MCF 10A (cell line): ENCODE measurements at regions not wholly inside any gene's neighbourhood (a gene's known extent, or its start where the extent isn't known, plus 50 kb on each side); places are given as distances from the start of the nearest gene placed in this dataset.

Experiments
- BruUV-seq: library from RNA; stranded (reverse); fragments of 400-500 nt; replicated peaks from 2 replicates; lab custom pipeline; 2021; lab: Mats Ljungman, UMichigan
- CTCF ChIA-PET: fragments of 300-600 bp; sonication (Branson Sonifier 250); formaldehyde crosslinking; extraction: SDS; loops from one replicate; lab custom pipeline; 2021; ENCODE audit warnings: antibody characterized with exemption, inconsistent platforms; lab: Yijun Ruan, JAX
- POLR2A ChIA-PET: fragments of 300-600, 350-650 bp; sonication (Branson Sonifier 250); formaldehyde crosslinking; extraction: SDS; loops from one replicate; lab custom pipeline; 2020; ENCODE audit warnings: antibody characterized with exemption, inconsistent platforms; lab: Yijun Ruan, JAX
- DNase-seq: peaks from one replicate; pipeline ENCODE4 v3.0.0-alpha.2; 2018; ENCODE audit not compliant: unreplicated experiment
- H3K27ac Mint-ChIP-seq: one replicate; pipeline ENCODE4 v1.8.0; 2022; ENCODE audit warnings: mild to moderate bottlenecking, low read depth, mixed read lengths; ENCODE audit not compliant: unreplicated experiment
- H3K27me3 Mint-ChIP-seq: one replicate; pipeline ENCODE4 v1.8.0; 2022; ENCODE audit warnings: mixed read lengths; ENCODE audit not compliant: insufficient read depth, unreplicated experiment
- H3K36me3 Mint-ChIP-seq: one replicate; pipeline ENCODE4 v1.8.0; 2022; ENCODE audit warnings: mild to moderate bottlenecking, moderate library complexity, mixed read lengths; ENCODE audit not compliant: insufficient read depth, unreplicated experiment
- H3K4me1 Mint-ChIP-seq: one replicate; pipeline ENCODE4 v1.8.0; 2022; ENCODE audit warnings: mixed read lengths; ENCODE audit not compliant: insufficient read depth, unreplicated experiment
- H3K4me3 Mint-ChIP-seq: one replicate; pipeline ENCODE4 v1.8.0; 2022; ENCODE audit warnings: mild to moderate bottlenecking, moderate library complexity, mixed read lengths; ENCODE audit not compliant: unreplicated experiment
- H3K9me3 Mint-ChIP-seq: one replicate; pipeline ENCODE4 v1.8.0; 2022; ENCODE audit warnings: mixed read lengths; ENCODE audit not compliant: unreplicated experiment
- intact Hi-C: fragments of 100-400 bp; cut with micrococcal nuclease; formaldehyde crosslinking; loops from 2 replicates; pipeline ENCODE4 v1.14.1; 2022
- TF ChIP-seq, protein P1 (sequence below): fragments of 200-600 bp; IDR thresholded peaks from one replicate; pipeline ENCODE4 v1.8.0; 2022; ENCODE audit warnings: antibody characterized with exemption, mild to moderate bottlenecking; ENCODE audit not compliant: unreplicated experiment

DNA sequence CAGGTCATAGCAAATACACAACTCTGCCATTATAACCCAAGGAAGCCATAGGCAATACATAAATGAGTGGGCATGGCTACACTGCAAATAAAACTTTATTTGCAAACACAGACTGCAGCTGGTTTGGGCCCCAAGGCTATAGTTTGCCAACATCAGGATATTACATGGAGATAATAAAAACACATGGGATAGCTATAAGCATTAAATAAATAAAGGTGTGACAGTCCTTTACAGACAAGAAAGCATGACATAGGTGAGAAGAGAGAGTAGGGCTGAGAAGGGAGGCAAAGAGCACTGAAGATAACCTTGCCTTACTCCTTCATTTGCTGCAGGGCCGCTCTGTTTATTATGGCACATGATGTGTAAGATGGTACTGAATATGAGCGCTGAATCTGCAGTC is 135.1 kb upstream of the GHITM start:
- H3K9me3 Mint-ChIP-seq: no peaks in the 10 kb centered on the region
- H3K4me3 Mint-ChIP-seq: no peak overlapping the region
- POLR2A ChIA-PET: no interaction called here
- CTCF ChIA-PET: interaction anchor here (0.6 to 0.7 kb wide), 3 partner anchors 12 to 16 kb away, joined by 3 to 4 read pairs (median 3); no protein-coding TSS in a partner anchor
- H3K4me1 Mint-ChIP-seq: peaks cover 8% of the 10 kb centered on the region
- DNase-seq: no peak
- H3K27me3 Mint-ChIP-seq: no peaks in the 10 kb centered on the region
- TF ChIP-seq, protein P1, sequence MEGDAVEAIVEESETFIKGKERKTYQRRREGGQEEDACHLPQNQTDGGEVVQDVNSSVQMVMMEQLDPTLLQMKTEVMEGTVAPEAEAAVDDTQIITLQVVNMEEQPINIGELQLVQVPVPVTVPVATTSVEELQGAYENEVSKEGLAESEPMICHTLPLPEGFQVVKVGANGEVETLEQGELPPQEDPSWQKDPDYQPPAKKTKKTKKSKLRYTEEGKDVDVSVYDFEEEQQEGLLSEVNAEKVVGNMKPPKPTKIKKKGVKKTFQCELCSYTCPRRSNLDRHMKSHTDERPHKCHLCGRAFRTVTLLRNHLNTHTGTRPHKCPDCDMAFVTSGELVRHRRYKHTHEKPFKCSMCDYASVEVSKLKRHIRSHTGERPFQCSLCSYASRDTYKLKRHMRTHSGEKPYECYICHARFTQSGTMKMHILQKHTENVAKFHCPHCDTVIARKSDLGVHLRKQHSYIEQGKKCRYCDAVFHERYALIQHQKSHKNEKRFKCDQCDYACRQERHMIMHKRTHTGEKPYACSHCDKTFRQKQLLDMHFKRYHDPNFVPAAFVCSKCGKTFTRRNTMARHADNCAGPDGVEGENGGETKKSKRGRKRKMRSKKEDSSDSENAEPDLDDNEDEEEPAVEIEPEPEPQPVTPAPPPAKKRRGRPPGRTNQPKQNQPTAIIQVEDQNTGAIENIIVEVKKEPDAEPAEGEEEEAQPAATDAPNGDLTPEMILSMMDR: no peak
- no TSS peak for BruUV-seq
- intact Hi-C loops: no loop called here
- H3K27ac Mint-ChIP-seq: no peak overlapping the region
- H3K36me3 Mint-ChIP-seq: no peaks in the 10 kb centered on the region

DNA sequence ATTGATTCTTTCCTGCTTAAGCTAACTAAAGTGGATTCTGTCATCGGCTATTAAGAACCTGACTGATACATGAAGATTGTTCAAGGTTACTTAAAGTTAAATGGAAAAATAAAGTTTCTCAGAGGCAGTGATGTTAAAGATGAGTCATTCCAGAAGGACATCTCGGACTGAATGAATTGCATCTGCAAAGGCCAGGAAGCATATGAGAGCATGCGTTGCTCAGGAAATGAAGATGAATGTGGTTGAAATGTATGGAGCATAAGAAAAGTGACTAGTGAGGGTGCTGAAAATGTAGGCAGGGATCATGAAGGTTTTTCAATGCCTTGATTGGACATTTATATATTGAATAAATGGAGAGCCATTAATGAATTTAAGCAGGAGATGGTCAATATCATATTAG is 133.9 kb upstream of the GHITM start:
- intact Hi-C loops: no loop called here
- Mint-ChIP-seq H3K27ac (no peak overlapping the region), H3K4me1 (peaks cover 8% of the 10 kb centered on the region), H3K36me3 (no peaks in the 10 kb centered on the region), H3K9me3 (no peaks in the 10 kb centered on the region), H3K4me3 (no peak overlapping the region), H3K27me3 (no peaks in the 10 kb centered on the region)
- no TSS peak for BruUV-seq
- DNase-seq: no peak
- ChIA-PET POLR2A (no interaction called here), CTCF (no interaction called here)
- TF ChIP-seq, protein P1: no peak

DNA sequence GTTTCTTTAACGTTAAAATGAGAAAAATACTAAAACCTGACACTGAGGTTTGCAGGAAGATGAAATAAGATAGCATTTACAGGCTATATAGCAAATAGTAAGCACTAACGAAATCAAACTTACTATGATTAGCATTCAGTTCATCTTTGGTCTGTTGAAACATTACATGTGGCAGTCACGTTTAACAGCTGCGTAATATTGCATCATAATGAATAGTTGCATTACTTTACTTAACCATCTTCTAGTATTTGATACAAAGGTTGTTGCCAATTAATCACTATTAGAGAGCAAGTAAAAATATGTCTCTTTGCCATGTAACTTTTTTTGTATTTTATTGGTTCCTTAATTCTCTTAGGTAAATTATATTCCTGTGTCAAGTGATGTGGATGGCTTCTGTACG is 131.8 kb upstream of the GHITM start:
- no peaks in the 10 kb centered on the region for H3K27me3 Mint-ChIP-seq
- H3K27ac Mint-ChIP-seq: no peak overlapping the region
- H3K4me3 Mint-ChIP-seq: no peak overlapping the region
- peak; percentile 7 for DNase-seq
- intact Hi-C loops: no loop called here
- H3K36me3 Mint-ChIP-seq: no peaks in the 10 kb centered on the region
- ChIA-PET CTCF (interaction anchor here (0.5 to 1.3 kb wide), 5 partner anchors 13 to 594 kb away, joined by 3 to 5 read pairs (median 4); no protein-coding TSS in a partner anchor), POLR2A (no interaction called here)
- TF ChIP-seq, protein P1: no peak
- no TSS peak for BruUV-seq
- H3K4me1 Mint-ChIP-seq: peaks cover 8% of the 10 kb centered on the region
- no peaks in the 10 kb centered on the region for H3K9me3 Mint-ChIP-seq

DNA sequence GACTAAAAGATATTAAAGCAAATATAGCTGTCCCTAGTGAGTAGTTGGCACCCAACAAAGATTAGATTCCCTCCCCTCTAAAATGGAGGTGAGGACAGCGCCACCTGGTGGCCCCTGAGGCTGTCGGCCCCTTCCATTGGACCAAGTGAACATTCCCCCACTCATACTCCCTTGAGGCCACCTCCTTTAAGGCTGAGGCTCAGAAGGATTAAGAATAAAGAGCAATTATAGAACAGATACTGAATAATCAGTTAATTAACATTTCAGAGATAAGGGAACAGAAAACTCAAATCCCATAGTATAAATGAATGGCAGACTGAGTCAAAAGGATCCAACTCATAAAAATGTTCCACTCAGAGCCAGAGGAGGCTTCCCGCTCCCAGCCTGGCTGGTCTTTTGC is 130.4 kb upstream of the GHITM start:
- BruUV-seq: no TSS peak
- TF ChIP-seq, protein P1: peak; percentile 51
- Mint-ChIP-seq H3K27ac (no peak overlapping the region), H3K4me1 (peaks cover 8% of the 10 kb centered on the region), H3K27me3 (no peaks in the 10 kb centered on the region), H3K4me3 (no peak overlapping the region), H3K36me3 (no peaks in the 10 kb centered on the region), H3K9me3 (no peaks in the 10 kb centered on the region)
- intact Hi-C loops: no loop called here
- POLR2A ChIA-PET: no interaction called here
- CTCF ChIA-PET: interaction anchor here (0.6 to 1.0 kb wide), 3 partner anchors 12 to 1923 kb away, joined by 3 to 4 read pairs (median 3); no protein-coding TSS in a partner anchor
- peak; percentile 50 for DNase-seq
